ENCODE measurements at regions not wholly inside any gene's neighbourhood (a gene's known extent, or its start where the extent isn't known, plus 50 kb on each side); places are given as distances from the start of the nearest gene placed in this dataset.

DNA sequence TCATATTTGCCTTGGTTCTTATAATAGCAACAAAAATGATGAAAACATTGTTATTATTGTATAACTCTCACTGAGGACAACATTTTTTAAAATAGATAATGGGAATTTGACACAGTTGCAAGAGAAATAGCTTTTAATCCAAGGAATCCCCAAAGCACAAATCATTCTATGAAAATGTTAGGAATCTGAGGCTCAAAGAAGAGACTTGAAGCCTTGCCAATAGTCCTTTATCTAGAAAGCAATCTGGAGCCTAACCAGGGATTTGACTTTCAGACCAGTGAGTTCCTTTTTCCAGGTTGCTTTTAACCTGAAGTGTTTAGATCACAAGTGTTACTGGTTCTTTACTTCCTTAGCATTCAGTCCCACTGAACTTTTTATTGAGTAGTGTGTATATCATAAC lies 574.5 kb upstream of the ZEB2 start:
- no peak for ATAC-seq (ENCODE audit: poor library complexity)
- POLR2A ChIA-PET = no interaction called here

DNA sequence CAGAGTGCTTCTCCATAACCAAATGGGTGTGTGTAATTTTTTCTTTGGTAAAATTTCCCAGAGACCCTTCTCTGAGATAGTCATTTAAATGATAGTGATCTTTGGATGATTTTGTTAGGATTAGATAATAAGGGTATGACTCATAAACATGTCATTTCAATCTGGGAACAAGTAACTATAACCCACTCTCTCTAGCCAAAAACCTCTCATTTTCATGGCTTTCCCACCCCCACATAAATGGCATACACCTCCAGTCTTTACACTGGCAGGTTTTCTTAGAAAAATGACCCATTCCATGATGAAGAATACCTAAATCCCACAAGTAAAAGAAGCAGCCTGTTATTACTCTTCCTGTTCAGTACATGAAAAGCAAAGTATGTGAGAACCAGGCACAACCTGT lies 572.0 kb upstream of the ZEB2 start:
- Histone ChIP-seq H3K27me3 (ENCODE audit: control insufficient read depth in 1 of 2, insufficient read depth in 2 of 2, low read length in 2 of 2) (no peaks in the 10 kb centered on the region), H3K36me3 (ENCODE audit: insufficient read depth, low read length) (no peaks in the 10 kb centered on the region), H3K9me3 (ENCODE audit: control insufficient read depth in 1 of 2, insufficient read depth in 1 of 2, low read length in 2 of 2) (no peaks in the 10 kb centered on the region), H3K4me1 (ENCODE audit: insufficient read depth, low read length) (no peaks in the 10 kb centered on the region), H3K4me3 (ENCODE audit: low read length) (no peak overlapping the region), H3K27ac (ENCODE audit: low read depth in 1 of 2, low read length in 2 of 2) (no peak overlapping the region)
- no peak for DNase-seq
- H3K27ac Mint-ChIP-seq = no peak overlapping the region
- intact Hi-C loops (cut with DNase I, micrococcal nuclease) = no loop called here
- ATAC-seq (ENCODE audit: poor library complexity) = no peak
- H3K27me3 Mint-ChIP-seq = no peaks in the 10 kb centered on the region
- H3K4me3 Mint-ChIP-seq = no peak overlapping the region
- CTCF ChIA-PET = no interaction called here
- TF ChIP-seq, protein P1, sequence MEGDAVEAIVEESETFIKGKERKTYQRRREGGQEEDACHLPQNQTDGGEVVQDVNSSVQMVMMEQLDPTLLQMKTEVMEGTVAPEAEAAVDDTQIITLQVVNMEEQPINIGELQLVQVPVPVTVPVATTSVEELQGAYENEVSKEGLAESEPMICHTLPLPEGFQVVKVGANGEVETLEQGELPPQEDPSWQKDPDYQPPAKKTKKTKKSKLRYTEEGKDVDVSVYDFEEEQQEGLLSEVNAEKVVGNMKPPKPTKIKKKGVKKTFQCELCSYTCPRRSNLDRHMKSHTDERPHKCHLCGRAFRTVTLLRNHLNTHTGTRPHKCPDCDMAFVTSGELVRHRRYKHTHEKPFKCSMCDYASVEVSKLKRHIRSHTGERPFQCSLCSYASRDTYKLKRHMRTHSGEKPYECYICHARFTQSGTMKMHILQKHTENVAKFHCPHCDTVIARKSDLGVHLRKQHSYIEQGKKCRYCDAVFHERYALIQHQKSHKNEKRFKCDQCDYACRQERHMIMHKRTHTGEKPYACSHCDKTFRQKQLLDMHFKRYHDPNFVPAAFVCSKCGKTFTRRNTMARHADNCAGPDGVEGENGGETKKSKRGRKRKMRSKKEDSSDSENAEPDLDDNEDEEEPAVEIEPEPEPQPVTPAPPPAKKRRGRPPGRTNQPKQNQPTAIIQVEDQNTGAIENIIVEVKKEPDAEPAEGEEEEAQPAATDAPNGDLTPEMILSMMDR (IDR thresholded peaks at IDR 0.05) = no peak
- H3K4me1 Mint-ChIP-seq (ENCODE audit: low read depth) = no peaks in the 10 kb centered on the region
- POLR2A ChIA-PET = no interaction called here
- H3K9me3 Mint-ChIP-seq = peaks cover 5% of the 10 kb centered on the region
- no peaks in the 10 kb centered on the region for H3K36me3 Mint-ChIP-seq (ENCODE audit: low read depth)

More for the DNA sequence above, 574.5 kb upstream of the ZEB2 start:
- Histone ChIP-seq H3K27ac (ENCODE audit: low read depth in 1 of 2, low read length in 2 of 2) (no peak overlapping the region), H3K4me1 (ENCODE audit: insufficient read depth, low read length) (no peaks in the 10 kb centered on the region), H3K27me3 (ENCODE audit: control insufficient read depth in 1 of 2, insufficient read depth in 2 of 2, low read length in 2 of 2) (no peaks in the 10 kb centered on the region), H3K4me3 (ENCODE audit: low read length) (no peak overlapping the region), H3K9me3 (ENCODE audit: control insufficient read depth in 1 of 2, insufficient read depth in 1 of 2, low read length in 2 of 2) (no peaks in the 10 kb centered on the region), H3K36me3 (ENCODE audit: insufficient read depth, low read length) (no peaks in the 10 kb centered on the region)
- H3K9me3 Mint-ChIP-seq = peaks cover 5% of the 10 kb centered on the region
- no peaks in the 10 kb centered on the region for H3K4me1 Mint-ChIP-seq (ENCODE audit: low read depth)
- H3K4me3 Mint-ChIP-seq = no peak overlapping the region
- intact Hi-C loops (cut with DNase I, micrococcal nuclease) = no loop called here
- no peak overlapping the region for H3K27ac Mint-ChIP-seq
- no peak for DNase-seq
- TF ChIP-seq, protein P1 (IDR thresholded peaks at IDR 0.05) = no peak
- CTCF ChIA-PET = no interaction called here
- no peaks in the 10 kb centered on the region for H3K27me3 Mint-ChIP-seq
- no peaks in the 10 kb centered on the region for H3K36me3 Mint-ChIP-seq (ENCODE audit: low read depth)

DNA sequence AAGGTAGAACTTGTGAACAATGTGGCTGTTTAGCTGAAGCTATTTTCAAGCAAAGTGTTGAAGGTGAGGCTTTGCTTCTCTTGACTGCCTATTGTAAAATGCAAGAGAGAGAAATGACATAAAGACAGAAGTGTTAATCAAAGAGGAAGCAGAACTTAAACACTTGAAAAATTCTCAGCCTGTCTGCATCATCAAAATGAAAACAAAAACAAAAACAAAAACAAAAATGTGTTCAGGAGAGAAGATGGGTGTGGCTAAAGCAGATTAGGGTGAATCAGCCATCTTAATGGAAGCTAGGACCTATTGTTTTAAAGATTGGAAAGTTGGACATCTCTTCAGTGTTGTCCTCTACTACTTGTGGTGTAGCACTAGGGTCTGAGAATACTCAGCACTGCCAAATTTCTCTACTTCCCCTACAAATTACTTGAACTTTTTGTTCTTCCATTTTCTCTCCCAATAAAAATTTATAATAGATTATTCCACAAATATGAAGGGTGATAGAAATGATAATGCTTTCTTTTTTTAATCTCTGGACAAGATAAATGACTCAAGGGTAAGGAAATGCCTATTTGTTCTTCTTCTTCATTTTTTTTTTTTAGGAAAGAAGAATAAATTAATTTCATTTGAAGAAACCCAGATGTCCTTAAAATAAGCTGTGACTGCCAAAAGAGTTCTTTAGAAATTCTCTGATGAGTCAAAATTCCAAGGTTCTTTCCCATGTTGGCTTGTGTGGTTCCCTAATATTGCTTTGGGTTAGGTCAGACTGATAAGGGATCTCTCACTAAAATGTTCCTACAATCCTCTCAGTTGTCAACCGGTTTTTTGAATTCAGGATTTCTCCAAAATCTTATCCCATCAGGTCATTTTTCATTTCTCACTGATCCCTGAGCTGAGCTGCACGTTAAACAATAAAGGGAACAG lies 571.2 kb upstream of the ZEB2 start:
- no peak overlapping the region for H3K4me3 Mint-ChIP-seq
- no peak overlapping the region for H3K27ac ChIP-seq (ENCODE audit: low read depth in 1 of 2, low read length in 2 of 2)
- intact Hi-C loops (cut with DNase I, micrococcal nuclease) = no loop called here
- no peak for DNase-seq
- H3K27ac Mint-ChIP-seq = no peak overlapping the region
- no peaks in the 10 kb centered on the region for H3K36me3 Mint-ChIP-seq (ENCODE audit: low read depth)
- no peaks in the 10 kb centered on the region for H3K4me1 ChIP-seq (ENCODE audit: insufficient read depth, low read length)
- no peaks in the 10 kb centered on the region for H3K27me3 ChIP-seq (ENCODE audit: control insufficient read depth in 1 of 2, insufficient read depth in 2 of 2, low read length in 2 of 2)
- CTCF ChIA-PET = no interaction called here
- no peak for ATAC-seq (ENCODE audit: poor library complexity)
- H3K4me3 ChIP-seq (ENCODE audit: low read length) = no peak overlapping the region
- POLR2A ChIA-PET = no interaction called here
- TF ChIP-seq, protein P1 (IDR thresholded peaks at IDR 0.05) = no peak
- no peaks in the 10 kb centered on the region for H3K9me3 ChIP-seq (ENCODE audit: control insufficient read depth in 1 of 2, insufficient read depth in 1 of 2, low read length in 2 of 2)
- H3K27me3 Mint-ChIP-seq = no peaks in the 10 kb centered on the region
- no peaks in the 10 kb centered on the region for H3K36me3 ChIP-seq (ENCODE audit: insufficient read depth, low read length)
- no peaks in the 10 kb centered on the region for H3K4me1 Mint-ChIP-seq (ENCODE audit: low read depth)
- H3K9me3 Mint-ChIP-seq = peaks cover 5% of the 10 kb centered on the region
